PC-3 (cell line): ENCODE measurements at regions not wholly inside any gene's neighbourhood (a gene's known extent, or its start where the extent isn't known, plus 50 kb on each side); places are given as distances from the start of the nearest gene placed in this dataset.

Experiments used
- EZH2 ChIP-seq: fragments of 300-600 bp; sonication (generic); IDR thresholded peaks from one replicate; pipeline ENCODE4 v1.6.1; 2017; ENCODE audit warnings: antibody characterized with exemption, mild to moderate bottlenecking, low read length; ENCODE audit not compliant: unreplicated experiment
- EZH2phosphoT487 ChIP-seq: fragments of 300-600 bp; sonication (generic); IDR thresholded peaks from 2 replicates; pipeline ENCODE4 v1.6.1; 2018; ENCODE audit warnings: mild to moderate bottlenecking, antibody characterized with exemption, low read length, borderline replicate concordance
- TF ChIP-seq, protein P1 (sequence below): fragments of 300-600 bp; sonication (generic); conservative IDR thresholded peaks from 2 replicates; pipeline ENCODE4 v1.5.1; 2017; ENCODE audit warnings: antibody characterized with exemption, low read depth, mild to moderate bottlenecking, low read length

DNA sequence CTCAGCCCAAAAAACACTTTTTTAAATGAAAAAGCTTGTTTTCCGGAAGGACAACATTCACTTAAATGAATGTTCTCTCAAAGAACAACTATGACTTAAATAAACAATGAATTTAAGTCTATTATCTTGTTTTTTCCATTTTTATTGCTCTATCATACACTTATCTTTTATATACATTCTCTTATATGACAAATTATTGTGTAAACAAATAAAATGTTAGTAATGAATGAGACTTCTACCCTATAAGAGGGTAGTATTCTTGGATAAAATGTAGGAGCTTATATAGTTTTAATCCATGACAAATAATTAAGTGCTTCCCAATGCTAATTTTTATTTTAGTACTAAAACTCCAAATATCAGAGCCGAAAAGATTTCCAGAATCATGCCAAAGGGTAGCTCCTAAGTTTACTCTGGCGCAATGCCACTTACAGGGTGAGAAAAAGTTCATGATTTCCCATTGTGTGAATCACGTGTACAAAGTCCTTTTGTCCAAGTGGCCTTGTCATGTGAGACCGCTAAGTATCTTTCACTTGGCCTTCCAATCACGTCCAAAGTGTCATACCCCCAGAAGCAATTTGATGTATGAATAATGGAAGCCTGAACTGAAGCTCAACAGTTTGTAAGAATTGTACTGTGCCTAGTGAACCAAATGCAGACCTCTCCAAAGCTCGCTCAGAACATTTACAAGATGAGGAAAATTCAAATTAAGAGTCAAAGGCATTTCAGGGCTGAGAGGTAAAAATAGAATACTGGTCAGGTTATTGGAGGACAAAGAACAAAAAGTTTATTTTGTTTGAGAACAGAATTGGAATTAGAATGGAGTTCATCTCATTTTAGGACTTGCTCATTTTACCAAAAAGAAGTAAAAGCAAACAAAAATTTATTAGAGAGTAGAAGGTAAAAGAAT is 56.6 kb upstream of the C1orf21 start:
- TF ChIP-seq, protein P1, sequence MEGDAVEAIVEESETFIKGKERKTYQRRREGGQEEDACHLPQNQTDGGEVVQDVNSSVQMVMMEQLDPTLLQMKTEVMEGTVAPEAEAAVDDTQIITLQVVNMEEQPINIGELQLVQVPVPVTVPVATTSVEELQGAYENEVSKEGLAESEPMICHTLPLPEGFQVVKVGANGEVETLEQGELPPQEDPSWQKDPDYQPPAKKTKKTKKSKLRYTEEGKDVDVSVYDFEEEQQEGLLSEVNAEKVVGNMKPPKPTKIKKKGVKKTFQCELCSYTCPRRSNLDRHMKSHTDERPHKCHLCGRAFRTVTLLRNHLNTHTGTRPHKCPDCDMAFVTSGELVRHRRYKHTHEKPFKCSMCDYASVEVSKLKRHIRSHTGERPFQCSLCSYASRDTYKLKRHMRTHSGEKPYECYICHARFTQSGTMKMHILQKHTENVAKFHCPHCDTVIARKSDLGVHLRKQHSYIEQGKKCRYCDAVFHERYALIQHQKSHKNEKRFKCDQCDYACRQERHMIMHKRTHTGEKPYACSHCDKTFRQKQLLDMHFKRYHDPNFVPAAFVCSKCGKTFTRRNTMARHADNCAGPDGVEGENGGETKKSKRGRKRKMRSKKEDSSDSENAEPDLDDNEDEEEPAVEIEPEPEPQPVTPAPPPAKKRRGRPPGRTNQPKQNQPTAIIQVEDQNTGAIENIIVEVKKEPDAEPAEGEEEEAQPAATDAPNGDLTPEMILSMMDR, result no peak
- no peak for TF ChIP-seq EZH2
- TF ChIP-seq EZH2phosphoT487, result no peak
